Right atrium auricular region (tissue), 2 donors: ENCODE measurements at regions not wholly inside any gene's neighbourhood (a gene's known extent, or its start where the extent isn't known, plus 50 kb on each side); places are given as distances from the start of the nearest gene placed in this dataset.

Source experiments
- DNase-seq: peaks from one replicate; pipeline ENCODE4 v3.0.0-alpha.2; 2019; ENCODE audit warnings: low spot score
- H3K27ac ChIP-seq, 2 donors: fragments of 200-600 bp; sonication (generic); 1 replicate in 1 of 2; 2 replicates in 1 of 2; pipeline ENCODE4 v1.5.1; 2016 to 2019
- H3K27me3 ChIP-seq, 2 donors: fragments of 200-600 bp; sonication (generic); one replicate each; pipeline versions ENCODE4 v1.5.1 to v1.6.0; 2017 to 2019
- H3K36me3 ChIP-seq: fragments of 200-600 bp; sonication (generic); one replicate; pipeline ENCODE4 v1.5.1; 2016
- H3K4me1 ChIP-seq, 2 donors: fragments of 200-600 bp; sonication (generic); one replicate each; pipeline versions ENCODE4 v1.5.1 to v1.6.0; 2017 to 2019
- H3K4me3 ChIP-seq, 2 donors: fragments of 200-600 bp; sonication (generic); 1 replicate in 1 of 2; 2 replicates in 1 of 2; pipeline ENCODE4 v1.5.1; 2017 to 2019; ENCODE audit warnings: mild to moderate bottlenecking in 1 of 2, moderate library complexity in 1 of 2
- H3K9me3 ChIP-seq, 2 donors: fragments of 200-600 bp; sonication (generic); one replicate each; pipeline ENCODE4 v1.5.1; 2019
- CTCF ChIP-seq, 2 donors: fragments of 200-600 bp; sonication (generic); IDR thresholded peaks; one replicate each; pipeline ENCODE4 v1.5.1; 2019; ENCODE audit warnings: antibody characterized with exemption in 2 of 2

DNA sequence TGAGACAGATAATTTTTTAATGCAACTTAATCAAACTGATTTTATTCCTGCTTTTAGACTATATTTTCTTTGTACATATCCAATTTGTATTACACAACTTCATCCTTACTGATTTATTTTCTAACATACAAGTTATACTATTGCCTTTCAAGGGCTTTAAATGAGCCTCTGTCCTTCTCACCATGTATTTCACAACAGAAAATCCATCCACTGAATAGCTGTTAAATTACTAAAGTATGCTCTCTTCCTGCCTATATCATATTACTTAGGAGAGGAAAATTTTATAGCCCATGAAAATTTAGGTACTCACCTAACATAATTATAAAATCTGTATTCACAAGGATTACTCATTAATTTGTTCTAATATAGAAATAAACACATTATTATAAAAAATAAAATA, 528.6 kb downstream of the ANKRD50 start:
- no peak for DNase-seq
- Histone ChIP-seq H3K36me3 (no peaks in the 10 kb centered on the region), H3K27ac (no peak overlapping the region), H3K9me3 (no peaks in the 10 kb centered on the region), H3K4me1 (no peaks in the 10 kb centered on the region), H3K4me3 (no peak overlapping the region), H3K27me3 (no peaks in the 10 kb centered on the region)
- TF ChIP-seq CTCF (IDR thresholded peaks at IDR 0.05) = no peak

- no peak for DNase-seq
- Histone ChIP-seq H3K4me3 (no peak overlapping the region), H3K27ac (no peak overlapping the region), H3K9me3 (no peaks in the 10 kb centered on the region), H3K36me3 (no peaks in the 10 kb centered on the region), H3K27me3 (no peaks in the 10 kb centered on the region), H3K4me1 (no peaks in the 10 kb centered on the region)
- no peak for TF ChIP-seq CTCF (IDR thresholded peaks at IDR 0.05)
Observed at GRCh38 chr4:124184792-124185191, 527.7 kb downstream of the ANKRD50 start.

DNA sequence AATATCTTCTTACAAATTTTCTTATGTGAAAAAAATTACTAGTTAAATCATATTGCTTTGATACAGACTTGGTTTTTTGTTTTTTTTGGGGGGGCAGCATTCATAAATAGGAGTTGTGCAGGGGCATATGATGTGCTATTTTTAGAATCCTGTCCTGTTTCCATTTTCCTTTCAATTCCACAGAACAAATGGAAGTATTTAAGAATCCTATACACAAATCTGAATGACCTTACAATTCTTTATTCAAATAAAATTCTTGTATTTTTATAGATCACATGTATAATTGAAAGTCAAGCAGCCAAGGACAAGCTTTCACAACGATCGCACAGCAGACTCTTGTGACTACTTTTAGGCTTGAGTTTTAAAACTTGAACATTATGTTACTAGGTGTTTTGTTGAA, 523.9 kb downstream of the ANKRD50 start:
- TF ChIP-seq CTCF (IDR thresholded peaks at IDR 0.05) = no peak
- Histone ChIP-seq H3K27ac (no peak overlapping the region), H3K4me3 (no peak overlapping the region), H3K4me1 (no peaks in the 10 kb centered on the region), H3K9me3 (peaks cover 0 to 24% of the 10 kb centered on the region in 2 donors), H3K36me3 (no peaks in the 10 kb centered on the region), H3K27me3 (no peaks in the 10 kb centered on the region)
- DNase-seq = no peak

DNA sequence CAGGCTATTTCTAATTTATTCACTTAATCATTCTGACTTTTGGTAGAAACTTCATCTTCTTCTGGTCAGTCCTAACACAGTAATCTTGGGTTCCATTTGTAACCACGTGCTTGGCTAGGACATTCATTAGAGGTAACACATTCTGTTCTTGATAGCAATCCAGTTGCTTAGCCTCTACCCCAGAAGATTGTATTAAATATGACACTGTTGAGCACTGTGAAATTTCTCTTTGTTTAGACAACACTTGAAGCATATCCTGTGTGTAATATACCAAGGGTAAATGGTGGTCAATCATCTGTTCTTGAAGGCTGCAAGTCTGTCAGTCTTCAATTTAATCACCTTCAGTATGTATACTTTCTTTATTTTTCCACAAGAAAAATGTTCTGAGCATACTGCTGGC, 523.0 kb downstream of the ANKRD50 start:
- H3K36me3 ChIP-seq = no peaks in the 10 kb centered on the region
- no peaks in the 10 kb centered on the region for H3K4me1 ChIP-seq
- TF ChIP-seq CTCF (IDR thresholded peaks at IDR 0.05) = no peak
- DNase-seq = no peak
- no peak overlapping the region for H3K27ac ChIP-seq
- no peaks in the 10 kb centered on the region for H3K27me3 ChIP-seq
- H3K4me3 ChIP-seq = no peak overlapping the region
- H3K9me3 ChIP-seq = peaks cover 0 to 28% of the 10 kb centered on the region in 2 donors

DNA sequence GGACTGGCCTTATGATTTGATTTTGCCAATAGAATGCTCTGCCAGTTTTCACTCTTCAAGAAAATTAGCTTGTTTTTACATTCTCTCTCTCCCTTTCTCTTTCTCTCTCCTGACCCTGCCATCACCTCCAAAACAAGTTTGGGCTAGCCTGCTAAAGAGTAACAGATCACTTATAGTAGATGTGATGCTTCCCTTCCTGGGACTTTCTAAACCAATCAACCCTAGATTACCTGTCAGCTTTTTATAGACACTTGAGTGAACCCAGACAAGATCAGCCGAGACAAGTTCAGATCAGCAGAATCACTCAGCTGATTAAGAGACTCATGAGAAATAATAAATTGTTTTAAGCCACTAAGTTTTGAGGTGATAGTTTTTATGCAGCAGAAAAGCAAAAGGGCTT, 521.2 kb downstream of the ANKRD50 start:
- TF ChIP-seq CTCF (IDR thresholded peaks at IDR 0.05) = no peak
- no peak for DNase-seq
- Histone ChIP-seq H3K4me1 (no peaks in the 10 kb centered on the region), H3K9me3 (peaks cover 0 to 28% of the 10 kb centered on the region in 2 donors), H3K27me3 (no peaks in the 10 kb centered on the region), H3K36me3 (no peaks in the 10 kb centered on the region), H3K27ac (no peak overlapping the region), H3K4me3 (no peak overlapping the region)

DNA sequence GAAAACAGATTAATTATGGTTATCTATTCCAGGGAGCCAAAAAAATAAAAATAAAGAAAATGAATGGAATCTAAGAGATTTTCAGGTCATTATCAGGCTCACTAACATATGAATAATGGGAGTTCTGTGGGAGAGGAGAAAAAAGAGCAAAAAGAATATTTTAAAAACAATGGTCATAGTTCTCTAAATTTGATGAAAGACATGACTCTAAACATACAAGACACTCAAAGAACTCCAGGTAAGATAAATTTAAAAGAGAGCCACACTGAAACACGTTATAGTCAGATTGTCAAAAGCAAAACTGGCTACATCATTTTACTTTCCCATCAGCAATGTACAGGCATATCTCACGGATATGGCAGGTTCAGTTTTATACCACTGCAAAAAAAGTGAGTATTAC, 520.0 kb downstream of the ANKRD50 start:
- DNase-seq = no peak
- peaks cover 0 to 28% of the 10 kb centered on the region in 2 donors for H3K9me3 ChIP-seq
- H3K27ac ChIP-seq = no peak overlapping the region
- H3K27me3 ChIP-seq = no peaks in the 10 kb centered on the region
- no peaks in the 10 kb centered on the region for H3K4me1 ChIP-seq
- no peak overlapping the region for H3K4me3 ChIP-seq
- H3K36me3 ChIP-seq = no peaks in the 10 kb centered on the region
- TF ChIP-seq CTCF (IDR thresholded peaks at IDR 0.05) = no peak
